ENCODE measurements at regions not wholly inside any gene's neighbourhood (a gene's known extent, or its start where the extent isn't known, plus 50 kb on each side); places are given as distances from the start of the nearest gene placed in this dataset.

DNA sequence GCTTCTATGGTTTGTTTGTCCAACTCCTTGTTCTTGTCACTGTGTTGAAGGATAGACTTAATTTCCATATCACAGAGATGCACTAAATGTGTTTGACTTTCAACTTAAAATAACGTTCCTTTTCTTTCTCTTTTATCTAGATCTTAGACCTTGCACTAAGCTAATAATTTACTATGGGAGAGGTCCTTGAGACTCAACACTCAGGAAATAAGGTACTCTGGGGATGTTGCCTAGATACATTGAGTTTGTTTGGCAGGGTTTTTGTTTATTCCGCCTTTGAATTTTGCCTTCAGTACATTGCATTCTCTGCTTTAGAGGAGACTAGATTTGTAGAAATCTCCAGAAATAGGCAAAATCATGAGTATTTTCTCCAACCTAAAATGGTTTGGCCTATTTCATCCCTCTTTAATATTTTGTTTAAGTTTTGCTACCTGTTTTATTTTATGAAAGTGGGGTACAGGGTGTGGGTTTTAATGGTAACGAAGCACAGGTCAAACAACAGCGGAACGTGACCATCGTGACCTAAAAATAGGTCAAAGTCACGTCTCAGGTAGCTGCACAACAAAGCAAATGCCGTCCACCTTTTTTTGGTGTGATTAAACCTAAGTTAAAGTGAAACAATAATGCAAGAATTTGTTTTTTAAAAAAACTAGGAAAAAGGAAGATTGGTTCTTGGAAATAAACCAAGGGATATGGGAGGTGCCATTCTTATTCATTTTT is 115.3 kb upstream of the CPSF6 start:
- H4K5ac ChIP-seq (ENCODE audit: insufficient read length, low read depth, low read length) = no peak overlapping the region
- no peak for FAIRE-seq
- no peak for DNase-seq (ENCODE audit: low read depth in 1 of 2, low spot score in 2 of 2)
- no peaks in the 10 kb centered on the region for H3K27me3 ChIP-seq (replicated peaks in 1 of 4; ENCODE audit: control insufficient read depth in 3 of 4, extremely low read depth in 1 of 4, insufficient read depth in 3 of 4, low read length in 3 of 4)
- no peak overlapping the region for H2BK5ac ChIP-seq (ENCODE audit: low read depth, low read length)
- H2AFZ ChIP-seq (ENCODE audit: low read length) = no peak overlapping the region
- TF ChIP-seq TAF7 (optimal IDR thresholded peaks at IDR 0.05; ENCODE audit: borderline replicate concordance, low read depth, low read length) (no peak), HDAC6 (IDR thresholded peaks at IDR 0.05; ENCODE audit: low read depth, low read length) (no peak), BCL11A (IDR thresholded peaks at IDR 0.05; ENCODE audit: low read depth in 2 of 2, low read length in 2 of 2) (no peak), SAP30 (IDR thresholded peaks at IDR 0.05; ENCODE audit: insufficient read depth, insufficient replicate concordance, low read length) (no peak), POLR2AphosphoS5 (IDR thresholded peaks at IDR 0.05; ENCODE audit: low read depth, low read length) (no peak)
- no peak overlapping the region for H2BK20ac ChIP-seq (ENCODE audit: low read length)
- ChIA-PET CTCF (ENCODE audit: partially characterized antibody) (interaction anchor here (0.6 to 1.3 kb wide), 4 partner anchors 10 to 289 kb away, joined by 3 to 6 read pairs (median 3); no protein-coding TSS in a partner anchor), POLR2A (ENCODE audit: partially characterized antibody) (interaction anchor here (1.7 kb wide), 1 partner anchor 12 kb away, joined by 4 read pairs; no protein-coding TSS in a partner anchor)
- no peak overlapping the region for H3K4me2 ChIP-seq (ENCODE audit: insufficient read depth in 1 of 2, low read depth in 2 of 2, low read length in 2 of 2)
- no peak overlapping the region for H2BK120ac ChIP-seq (replicated peaks; ENCODE audit: low read depth, low read length)
- no peak overlapping the region for H3K4ac ChIP-seq (replicated peaks; ENCODE audit: insufficient read length, low read depth, low read length)
- no peak overlapping the region for H3K18ac ChIP-seq (ENCODE audit: extremely low read depth, low read length)
- H3K9me3 ChIP-seq (ENCODE audit: insufficient read depth in 2 of 2, low read depth in 1 of 2, low read length in 1 of 2) = no peaks in the 10 kb centered on the region
- H4K20me1 ChIP-seq (replicated peaks in 1 of 2; ENCODE audit: control insufficient read depth in 1 of 2, insufficient read depth in 2 of 2, low read length in 2 of 2) = no peaks in the 10 kb centered on the region
- H4K91ac ChIP-seq (replicated peaks; ENCODE audit: insufficient read length, low read length) = no peak overlapping the region
- no peak overlapping the region for H4K8ac ChIP-seq (ENCODE audit: extremely low read depth, insufficient read depth, low read length)
- no peak overlapping the region for H3K14ac ChIP-seq (ENCODE audit: insufficient read length)
- H3K79me1 ChIP-seq (ENCODE audit: low read depth, low read length) = no peaks in the 10 kb centered on the region
- no peak overlapping the region for H3K4me3 ChIP-seq (ENCODE audit: extremely low read depth in 1 of 4, insufficient read depth in 2 of 4, low read depth in 3 of 4, low read length in 4 of 4)
- no peak overlapping the region for H2BK15ac ChIP-seq (ENCODE audit: low read length)
- no peak overlapping the region for H3K9ac ChIP-seq (replicated peaks in 1 of 4; ENCODE audit: extremely low read depth in 1 of 4, low read depth in 3 of 4, low read length in 3 of 4)
- no peak overlapping the region for H3K56ac ChIP-seq (replicated peaks; ENCODE audit: insufficient read length, low read depth, low read length)
- no peak overlapping the region for H3K27ac ChIP-seq (ENCODE audit: low read depth, low read length)
- H3K36me3 ChIP-seq (ENCODE audit: control insufficient read depth in 2 of 4, insufficient read depth in 4 of 4, low read length in 3 of 4) = no peaks in the 10 kb centered on the region
- no peaks in the 10 kb centered on the region for H3K79me2 ChIP-seq (ENCODE audit: control insufficient read depth in 1 of 2, insufficient read depth in 2 of 2, low read length in 2 of 2)
- peaks cover 0 to 9% (median 2%) of the 10 kb centered on the region in 4 experiments; a peak in 4 of 7 replicates for H3K4me1 ChIP-seq (replicated peaks in 1 of 4; ENCODE audit: control insufficient read depth in 3 of 4, insufficient read depth in 4 of 4, low read length in 3 of 4)
- H3K23me2 ChIP-seq (ENCODE audit: low read depth, low read length) = no peaks in the 10 kb centered on the region
- H2BK12ac ChIP-seq (ENCODE audit: low read depth, low read length) = no peak overlapping the region
- H3K23ac ChIP-seq (ENCODE audit: insufficient read length) = no peak overlapping the region
- H2AK5ac ChIP-seq (ENCODE audit: low read depth, low read length) = no peak overlapping the region
- WGBS, 2 experiments (ENCODE audit: extremely low coverage in 1 of 2, insufficient coverage in 1 of 2, insufficient read length in 1 of 2, insufficient replicate concordance in 2 of 2, low coverage in 1 of 2, low lambda C conversion rate in 2 of 2, missing lambda C conversion rate in 1 of 2) = 81% methylated on average over 8 of the region's 8 CpGs; no CpG with 5 or more reads in 1 of the 2 experiments
